Fibroblast of gingiva (primary cell): ENCODE measurements at regions not wholly inside any gene's neighbourhood (a gene's known extent, or its start where the extent isn't known, plus 50 kb on each side); places are given as distances from the start of the nearest gene placed in this dataset.
"Not testable (repeated sequence)": the region's sequence is repeated elsewhere in the genome, so short reads cannot be mapped to it uniquely, and the experiment has no call there.

Source experiments
- DNase-seq: peaks from one replicate; pipeline ENCODE4 v3.0.0-alpha.2; 2011; ENCODE audit warnings: low read depth

DNA sequence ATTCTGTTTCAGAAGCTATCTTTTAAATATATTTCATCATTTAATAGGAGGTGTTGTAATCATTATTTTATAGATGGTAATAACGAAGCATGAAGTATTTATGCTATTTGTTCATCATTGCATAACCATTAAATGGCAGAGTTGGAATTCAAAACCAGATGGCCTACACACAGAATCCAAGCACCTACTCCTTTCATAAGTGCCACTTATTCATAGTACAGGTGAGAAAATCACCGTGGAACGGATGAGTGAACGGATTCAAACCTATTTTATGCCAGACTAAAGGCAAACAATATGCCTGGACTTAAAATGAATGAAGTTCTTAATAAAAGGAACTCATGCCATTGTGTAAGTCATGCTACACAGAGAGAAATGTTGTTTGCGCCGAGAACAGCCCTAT, 397.9 kb upstream of the ADGRB3 start:
- DNase-seq, result no peak

GRCh38 chr6:68235326-68235784, 399.7 kb upstream of the ADGRB3 start:
- DNase-seq, result peak; percentile 16

- no peak for DNase-seq
These were observed 401.5 kb upstream of the ADGRB3 start for GRCh38 chr6:68233623-68234022.

DNA sequence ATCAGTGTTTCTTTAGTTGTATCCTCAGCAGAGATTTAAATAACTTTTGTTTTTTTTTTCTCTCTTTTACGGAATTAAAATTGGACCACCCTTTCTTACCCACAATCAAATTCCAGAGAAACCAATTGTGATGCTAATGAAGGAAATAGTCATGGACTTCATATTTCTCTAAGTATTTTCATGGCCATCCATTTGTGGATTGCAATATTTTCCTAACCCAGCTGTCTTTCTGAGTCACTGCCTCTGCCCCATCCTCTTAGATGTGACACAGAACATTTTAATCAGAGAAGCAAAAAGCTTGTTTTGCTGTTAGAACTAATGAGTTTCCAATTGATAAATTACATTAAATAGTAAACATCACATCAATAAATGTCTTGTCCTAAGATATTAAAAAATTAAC, 405.5 kb upstream of the ADGRB3 start:
- no peak for DNase-seq

DNA sequence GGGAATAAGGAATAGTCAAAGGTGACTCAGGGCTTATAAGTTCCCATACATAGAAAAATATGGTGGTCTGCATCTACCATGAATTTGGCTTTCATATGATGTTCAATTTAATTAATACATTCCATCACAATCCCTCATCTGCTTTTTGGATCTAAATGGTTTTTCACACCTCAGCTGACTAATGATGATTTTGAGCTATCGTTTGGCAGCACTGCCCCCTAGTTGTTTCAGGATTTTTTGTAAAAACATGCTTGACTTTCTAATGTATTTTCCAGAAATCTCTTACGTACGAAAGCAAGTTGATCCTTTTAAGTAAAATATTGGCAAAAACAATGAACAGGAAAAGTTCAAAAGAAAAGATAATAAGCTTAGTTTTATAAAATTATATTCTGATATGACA, 408.6 kb upstream of the ADGRB3 start:
- no peak for DNase-seq

DNA sequence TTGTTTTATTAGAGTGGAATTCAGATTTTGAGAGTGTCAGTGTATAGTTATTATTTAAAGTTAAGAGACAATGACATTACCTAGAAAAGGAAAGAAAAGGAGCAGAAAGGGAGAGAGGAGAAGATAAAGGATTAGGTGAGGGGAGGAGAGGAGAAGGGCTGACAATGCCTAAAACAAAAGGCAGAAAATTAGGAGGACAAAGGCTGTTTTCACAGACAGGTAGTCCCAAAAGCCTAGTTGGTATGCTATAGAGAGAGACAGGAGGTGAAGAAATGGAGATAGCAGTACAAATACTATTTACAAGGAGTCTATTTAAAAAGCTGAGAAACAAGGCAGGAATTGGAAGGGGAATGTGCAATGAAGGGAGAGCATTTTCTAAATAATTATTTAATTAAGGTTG, 409.4 kb upstream of the ADGRB3 start:
- DNase-seq, result no peak

DNA sequence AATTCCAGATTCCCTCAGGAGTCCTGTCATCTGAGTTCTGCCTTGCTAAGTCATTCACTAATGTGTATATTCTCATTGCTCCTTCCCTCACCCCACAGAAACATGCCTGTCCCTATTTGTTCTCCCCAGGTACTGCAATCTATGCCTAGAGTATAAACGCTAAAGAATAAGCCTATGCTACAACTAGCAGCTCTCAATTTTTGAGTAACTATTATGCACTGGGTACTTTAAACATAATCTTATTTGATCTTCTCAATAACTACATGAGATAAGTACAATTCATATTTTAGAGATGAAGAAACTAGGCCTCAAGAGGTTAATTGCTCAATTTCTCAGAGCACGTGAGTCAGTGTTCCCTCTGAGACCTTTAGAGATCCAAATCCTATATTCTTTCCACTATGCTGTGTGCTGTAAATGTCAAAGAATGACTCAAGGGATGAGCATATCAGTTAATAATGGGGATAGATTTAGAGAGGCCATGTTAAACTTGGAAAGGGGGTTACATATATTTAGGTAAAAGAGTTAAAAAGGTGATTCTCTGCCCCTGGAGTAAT, 423.8 kb upstream of the ADGRB3 start:
- DNase-seq, result peak; percentile 14

DNA sequence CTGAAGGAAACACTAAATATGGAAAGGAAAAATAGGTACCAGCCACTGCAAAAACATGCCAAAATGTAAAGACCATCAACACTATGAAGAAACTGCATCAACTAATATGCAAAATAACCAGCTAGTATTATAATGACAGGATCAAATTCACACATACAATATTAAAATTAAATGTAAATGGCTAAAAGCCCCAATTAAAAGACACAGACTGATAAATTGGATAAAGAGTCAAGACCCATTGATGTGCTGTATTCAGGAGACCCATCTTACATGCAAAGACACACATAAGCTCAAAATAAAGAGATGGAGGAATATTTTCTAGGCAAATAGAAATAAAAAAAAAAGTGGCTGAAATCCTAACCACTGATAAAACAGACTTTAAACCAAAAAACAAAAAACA, 427.5 kb upstream of the ADGRB3 start:
- DNase-seq, result not testable (repeated sequence)

GRCh38 chr6:68200929-68201328, 434.2 kb upstream of the ADGRB3 start:
- no peak for DNase-seq

- DNase-seq, result no peak
These were observed 437.7 kb upstream of the ADGRB3 start for GRCh38 chr6:68197356-68197755.

DNA sequence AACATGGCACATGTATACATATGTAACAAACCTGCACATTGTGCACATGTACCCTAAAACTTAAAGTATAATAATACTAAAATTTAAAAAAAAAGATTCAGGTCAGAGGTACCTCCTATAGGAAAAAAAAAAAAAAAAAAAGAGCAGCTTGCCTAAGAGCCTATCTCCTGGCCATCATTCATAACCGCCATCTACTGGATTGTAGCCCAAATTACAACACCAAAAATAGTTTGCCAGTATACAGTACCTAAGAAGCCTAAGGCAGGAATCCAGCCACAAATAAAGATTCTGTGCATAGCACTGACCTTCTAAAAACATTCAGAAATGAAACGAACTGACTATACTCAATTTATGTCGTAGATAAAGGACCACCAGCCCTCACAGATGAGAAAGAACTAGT, 438.4 kb upstream of the ADGRB3 start:
- no peak for DNase-seq

DNA sequence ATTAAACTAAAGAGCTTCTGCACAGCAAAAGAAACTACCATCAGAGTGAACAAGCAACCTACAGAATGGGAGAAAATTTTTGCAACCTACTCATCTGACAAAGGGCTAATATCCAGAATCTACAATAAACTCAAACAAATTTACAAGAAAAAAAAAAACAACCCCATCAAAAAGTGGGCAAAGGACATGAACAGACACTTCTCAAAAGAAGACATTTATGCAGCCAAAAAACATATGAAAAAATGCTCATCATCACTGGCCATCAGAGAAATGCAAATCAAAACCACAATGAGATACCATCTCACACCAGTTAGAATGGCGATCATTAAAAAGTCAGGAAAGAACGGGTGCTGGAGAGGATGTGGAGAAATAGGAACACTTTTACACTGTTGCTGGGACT, 439.3 kb upstream of the ADGRB3 start:
- not testable (repeated sequence) for DNase-seq

DNA sequence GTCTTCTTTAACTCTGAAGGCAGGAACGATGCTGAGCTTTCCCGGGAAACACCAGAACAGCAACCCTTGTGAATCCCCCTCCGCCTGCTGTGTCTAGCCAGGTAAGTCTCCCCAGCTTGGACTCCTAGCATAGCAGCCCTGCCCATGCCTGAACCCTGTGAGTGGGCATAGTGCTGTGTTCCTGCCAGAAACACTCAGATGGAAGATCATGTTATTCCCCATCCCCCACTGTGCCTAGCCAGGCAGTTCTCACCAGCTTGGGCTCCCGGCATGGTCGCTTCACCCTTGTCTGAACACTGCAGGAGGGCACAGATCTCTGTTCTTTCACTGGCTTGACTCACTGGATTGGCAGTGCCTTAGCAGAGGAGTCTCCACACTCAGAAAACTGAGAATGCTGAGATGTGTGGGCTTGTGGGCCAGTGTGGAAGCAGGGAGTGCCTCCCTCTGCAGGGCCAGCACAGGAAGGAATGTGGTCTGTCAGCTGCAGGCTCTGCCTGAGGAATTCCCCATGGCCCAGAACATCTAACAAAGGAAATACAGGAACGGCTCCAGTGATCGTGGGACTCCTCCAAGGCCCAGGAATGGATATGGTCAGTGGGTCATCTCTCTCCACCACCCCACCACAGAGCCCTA, 440.1 kb upstream of the ADGRB3 start:
- no peak for DNase-seq

GRCh38 chr6:68192988-68193387, 442.1 kb upstream of the ADGRB3 start:
- DNase-seq, result no peak

DNA sequence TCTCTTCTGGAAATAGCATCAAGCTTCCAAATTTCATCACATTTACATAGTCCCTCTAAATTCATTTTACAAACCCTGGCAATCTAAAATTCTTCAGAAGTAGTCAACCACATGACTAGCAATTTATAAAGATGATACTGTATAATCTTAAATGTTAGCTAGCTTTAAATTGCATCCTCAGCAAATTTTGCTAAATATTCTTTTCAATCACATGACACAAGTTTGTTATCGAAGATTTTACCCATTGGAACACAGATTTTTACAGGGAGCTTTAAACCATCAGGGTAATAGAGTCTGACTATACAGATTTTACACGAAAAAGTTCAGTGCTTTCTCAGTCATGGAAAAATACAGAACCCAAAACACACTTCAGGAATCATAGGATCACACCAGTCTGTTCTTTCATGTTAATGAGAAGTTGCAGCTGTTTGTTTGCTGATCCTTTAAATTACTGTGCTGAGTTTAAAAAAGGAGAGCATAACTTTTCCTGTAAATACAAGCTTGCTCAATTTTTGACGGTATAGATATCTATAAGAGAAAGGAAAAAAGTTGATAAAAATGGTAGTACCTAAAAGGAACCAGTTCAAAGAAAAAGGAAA, 445.8 kb upstream of the ADGRB3 start:
- DNase-seq, result no peak

GRCh38 chr6:68186870-68187269, 448.2 kb upstream of the ADGRB3 start:
- DNase-seq, result no peak

DNA sequence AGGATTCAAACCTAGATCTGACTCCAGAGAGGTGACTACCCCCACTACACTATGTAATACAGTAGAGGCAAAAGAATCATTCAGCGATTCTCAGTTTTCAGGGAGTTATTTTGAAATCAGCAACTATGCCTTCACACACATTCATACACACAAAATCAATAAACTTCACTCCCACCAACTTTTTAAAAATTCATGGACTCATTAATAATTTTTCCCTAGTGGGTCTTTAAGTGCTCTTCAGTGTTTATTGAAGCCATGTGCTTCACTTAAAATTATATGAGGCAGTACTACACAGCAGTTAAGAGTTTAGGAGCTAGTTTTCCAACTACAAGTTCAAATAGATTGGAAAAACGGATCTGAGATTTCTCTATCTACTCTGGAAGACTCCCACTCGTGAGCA, 452.7 kb upstream of the ADGRB3 start:
- DNase-seq, result no peak

DNA sequence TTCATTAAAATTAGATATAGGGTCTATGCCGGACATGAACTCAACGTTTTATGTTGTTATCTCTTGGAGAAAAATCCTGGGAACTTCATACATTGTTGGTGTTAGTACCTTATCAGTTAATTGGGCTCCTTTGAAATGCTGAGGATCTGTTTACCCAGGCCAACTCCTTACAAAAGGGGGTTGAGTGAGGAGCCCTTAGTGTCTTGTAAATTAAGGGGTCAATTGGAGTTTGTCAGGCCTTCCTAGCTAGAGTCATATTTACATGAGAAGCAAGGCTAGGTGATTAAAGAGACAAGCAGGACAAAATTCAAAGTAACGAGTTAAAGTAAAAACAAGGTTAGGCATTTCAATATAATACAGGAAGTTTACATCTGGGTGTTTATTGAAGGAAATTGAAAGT, 454.1 kb upstream of the ADGRB3 start:
- DNase-seq, result not testable (repeated sequence)

DNA sequence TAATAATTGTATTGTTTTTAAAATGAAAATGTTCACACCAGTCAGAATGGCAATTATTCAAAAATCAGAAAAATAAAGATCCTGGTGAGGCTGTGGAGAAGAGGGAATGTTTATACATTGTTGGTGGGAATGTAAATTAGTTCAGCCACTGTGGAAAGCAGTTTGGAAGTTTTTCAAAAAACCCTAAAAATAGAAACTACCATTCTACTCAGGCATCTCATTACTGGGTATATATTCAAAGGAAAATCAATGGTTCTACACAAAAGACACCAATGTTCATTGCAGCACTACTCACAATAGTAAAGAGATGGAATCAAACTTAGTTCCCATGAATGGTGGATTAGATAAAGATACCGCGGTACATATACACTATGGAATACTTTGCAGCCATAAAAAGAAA, 461.5 kb upstream of the ADGRB3 start:
- no peak for DNase-seq

DNA sequence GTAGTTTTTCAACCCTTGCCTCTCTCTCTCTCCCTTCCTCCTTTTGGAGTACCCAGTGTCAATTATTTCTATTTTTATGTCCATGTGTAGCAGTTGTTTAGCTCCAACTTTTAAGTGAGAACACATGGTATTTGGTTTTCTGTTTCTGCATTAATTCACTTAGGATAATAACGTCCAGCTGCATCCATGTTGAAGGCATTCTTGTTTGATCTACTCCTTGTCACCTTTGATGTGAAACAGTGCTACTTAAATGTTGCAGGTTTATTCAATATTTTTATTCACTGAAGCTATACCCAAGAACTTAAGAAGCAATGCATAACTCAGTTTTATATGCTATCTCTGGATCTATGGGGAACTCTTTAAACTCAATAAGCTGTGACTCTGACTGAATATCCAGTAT, 465.2 kb upstream of the ADGRB3 start:
- no peak for DNase-seq

DNA sequence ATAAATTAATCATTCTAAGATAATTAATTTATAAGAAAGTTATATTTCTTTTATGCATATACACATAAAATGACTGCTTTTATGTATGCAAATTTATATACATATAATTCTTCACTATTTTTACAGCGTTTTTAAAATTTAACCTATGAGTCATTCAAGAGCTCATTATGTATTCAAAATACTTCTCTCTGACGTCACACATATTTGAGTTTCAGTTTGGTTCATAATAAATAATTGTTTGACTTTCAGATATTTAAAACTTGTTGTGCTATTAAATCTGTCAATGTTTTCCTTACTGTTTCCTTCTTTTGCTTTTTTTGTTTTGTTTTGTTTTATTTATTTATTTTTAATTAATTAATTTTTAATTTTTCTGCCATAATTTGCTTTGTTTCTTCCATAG, 467.5 kb upstream of the ADGRB3 start:
- DNase-seq, result no peak

DNA sequence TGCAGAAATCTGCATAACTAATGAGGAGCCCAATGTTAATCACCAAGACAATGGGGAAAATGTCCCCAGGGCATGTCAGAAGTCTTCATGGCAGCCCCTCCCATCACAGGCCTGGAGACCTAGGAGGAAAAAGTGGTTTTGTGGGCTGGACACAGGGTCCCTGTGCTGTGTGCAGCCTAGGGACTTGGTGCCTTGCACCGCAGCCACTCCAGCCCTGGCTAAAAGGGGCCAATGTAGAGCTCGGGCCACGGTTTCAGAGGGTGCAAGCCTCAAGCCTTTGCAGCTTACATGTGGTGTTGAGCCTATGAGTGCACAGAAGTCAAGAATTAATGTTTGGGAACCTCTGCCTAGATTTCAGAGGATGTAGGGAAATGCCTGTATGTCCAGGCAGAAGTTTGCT, 474.3 kb upstream of the ADGRB3 start:
- DNase-seq, result not testable (repeated sequence)

- DNase-seq, result no peak
These were observed 474.7 kb upstream of the ADGRB3 start for GRCh38 chr6:68160348-68160747.

GRCh38 chr6:68159433-68159832, 475.6 kb upstream of the ADGRB3 start:
- no peak for DNase-seq
